GM12892 (cell line): ENCODE measurements at regions not wholly inside any gene's neighbourhood (a gene's known extent, or its start where the extent isn't known, plus 50 kb on each side); places are given as distances from the start of the nearest gene placed in this dataset.

Experiments used
- POLR2A ChIP-seq: IDR thresholded peaks from 2 replicates; pipeline ENCODE4 v1.6.1; 2011; ENCODE audit warnings: low read depth, low read length, control low read depth
- POLR2AphosphoS5 ChIP-seq: IDR thresholded peaks from 2 replicates; pipeline ENCODE4 v1.6.1; 2011; ENCODE audit warnings: low read depth, low read length, control low read depth
- TAF1 ChIP-seq: IDR thresholded peaks from 2 replicates; pipeline ENCODE4 v1.6.1; 2011; ENCODE audit warnings: low read depth, mild to moderate bottlenecking, control low read depth, low read length, borderline replicate concordance

DNA sequence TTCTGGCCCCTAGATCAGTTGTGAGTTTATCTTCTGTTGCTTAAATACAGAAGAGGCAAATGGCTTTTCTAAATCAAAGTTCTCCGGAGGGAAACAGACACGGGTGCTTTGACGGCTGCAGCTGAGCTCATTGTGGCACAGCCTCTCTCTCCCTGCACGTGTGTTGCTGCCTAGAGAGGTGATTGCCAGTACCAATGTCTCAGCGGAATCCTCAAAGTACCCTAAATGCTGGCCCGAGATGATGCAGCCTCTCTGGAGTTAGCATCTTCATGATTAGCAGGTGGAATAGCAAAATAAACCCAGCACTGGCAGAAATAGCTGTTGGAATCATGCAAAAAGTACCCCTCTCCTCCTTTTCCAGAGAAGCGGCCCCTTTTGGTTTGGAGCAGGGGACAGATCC, 192.2 kb downstream of the PRDM2 start:
- TF ChIP-seq POLR2A (no peak), POLR2AphosphoS5 (no peak), TAF1 (no peak)
